Left lobe of liver (tissue), 2 donors: ENCODE measurements at regions not wholly inside any gene's neighbourhood (a gene's known extent, or its start where the extent isn't known, plus 50 kb on each side); places are given as distances from the start of the nearest gene placed in this dataset.
"Not testable (repeated sequence)": the region's sequence is repeated elsewhere in the genome, so short reads cannot be mapped to it uniquely, and the experiment has no call there.

ENCODE experiments used
- ATAC-seq: fragments of 200-7000 bp; cut with Tn5 transposase; one replicate; pipeline ENCODE4 v1.9.1; 2020; ENCODE audit warnings: mild to moderate bottlenecking, moderate library complexity
- DNase-seq: peaks from one replicate; pipeline ENCODE4 v3.0.0-alpha.2; 2020; ENCODE audit warnings: low spot score
- donor health status: DM: no; HTN: no; CAD: no; lungs with moderate emphysema.
- donor health status: DM: no; HTN: yes; CAD: no.

DNA sequence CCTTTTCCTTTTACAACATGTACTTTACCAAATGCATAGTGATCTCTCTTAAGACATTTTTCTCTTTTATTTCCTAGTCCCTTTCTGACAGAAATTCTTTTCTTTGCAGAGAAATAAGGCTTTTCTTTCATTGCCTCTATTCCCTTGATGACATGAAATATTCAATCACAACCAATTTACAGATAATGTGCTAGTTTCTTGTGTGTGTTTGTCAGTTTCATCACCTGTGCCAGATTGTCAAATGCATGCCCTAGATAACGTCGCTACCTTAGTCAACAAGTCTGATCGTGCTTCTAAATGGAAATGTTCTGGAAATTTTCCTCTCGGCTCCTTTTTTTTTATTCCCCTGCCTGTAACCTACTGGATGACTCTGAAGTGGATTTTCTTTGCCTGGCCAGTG, 478.1 kb downstream of the KLF5 start:
- DNase-seq, result no peak
- ATAC-seq, result no peak

DNA sequence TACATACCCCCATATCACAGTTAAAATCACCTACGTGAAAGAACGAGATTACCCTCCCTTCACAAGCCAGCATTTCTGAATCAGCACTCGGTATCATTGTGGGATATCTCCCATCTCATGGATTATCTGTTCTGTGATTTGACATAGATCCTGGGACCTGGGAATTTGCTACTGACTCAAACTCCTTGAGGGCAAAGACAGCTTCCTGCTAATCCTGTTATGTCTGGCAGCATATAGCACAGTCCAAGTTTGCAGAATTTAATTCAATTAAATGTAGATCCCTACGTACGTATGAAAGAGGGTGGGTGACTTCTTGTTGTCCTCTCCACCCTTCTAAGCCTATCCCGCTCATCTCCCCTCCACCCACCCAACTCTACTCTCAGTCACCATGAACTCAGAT, 476.5 kb downstream of the KLF5 start:
- DNase-seq (no peak), ATAC-seq (no peak)

- no peak for ATAC-seq
- no peak for DNase-seq
Observed at GRCh38 chr13:73532987-73533510, 474.2 kb downstream of the KLF5 start.

GRCh38 chr13:73532582-73532981, 473.8 kb downstream of the KLF5 start:
- DNase-seq (no peak), ATAC-seq (no peak)

DNA sequence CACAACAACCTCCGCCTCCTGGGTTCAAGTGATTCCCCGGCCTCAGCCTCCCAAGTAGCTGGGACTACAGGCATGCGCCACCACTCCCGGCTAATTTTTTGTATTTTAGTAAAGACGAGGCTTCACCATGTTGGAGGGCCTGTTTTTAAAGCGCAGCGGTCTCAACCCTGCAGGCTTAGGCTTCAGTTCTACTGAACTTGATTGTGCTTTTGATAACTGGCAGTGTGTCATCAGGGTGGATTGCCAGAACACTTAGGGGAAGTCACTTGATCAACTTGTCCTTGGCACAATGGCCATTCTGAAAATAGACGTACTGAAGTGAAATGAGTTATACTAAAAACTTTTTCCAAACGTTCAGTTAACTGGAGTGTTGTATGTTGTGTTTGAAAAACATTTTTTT, 472.2 kb downstream of the KLF5 start:
- ATAC-seq (no peak), DNase-seq (no peak)

DNA sequence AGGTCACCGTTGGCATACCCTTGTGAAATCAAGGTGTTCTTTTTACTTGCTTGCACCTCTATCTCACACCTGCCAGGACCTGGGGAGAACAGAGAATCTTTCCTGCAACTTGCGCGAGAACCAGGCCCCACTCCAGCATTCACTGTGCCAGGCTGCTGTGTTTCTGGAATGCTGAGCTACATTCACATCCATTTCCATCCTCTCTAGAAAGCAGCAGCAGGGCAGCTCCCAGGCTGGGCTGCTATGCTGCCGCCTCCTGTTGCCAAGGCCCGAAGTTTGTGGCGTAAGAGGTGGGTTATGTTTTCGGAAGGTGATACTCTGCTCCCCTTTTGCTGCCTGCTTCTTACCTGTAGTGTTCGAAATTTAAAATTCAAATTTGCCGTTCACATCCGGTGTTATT, 464.1 kb downstream of the KLF5 start:
- no peak for DNase-seq
- no peak for ATAC-seq

DNA sequence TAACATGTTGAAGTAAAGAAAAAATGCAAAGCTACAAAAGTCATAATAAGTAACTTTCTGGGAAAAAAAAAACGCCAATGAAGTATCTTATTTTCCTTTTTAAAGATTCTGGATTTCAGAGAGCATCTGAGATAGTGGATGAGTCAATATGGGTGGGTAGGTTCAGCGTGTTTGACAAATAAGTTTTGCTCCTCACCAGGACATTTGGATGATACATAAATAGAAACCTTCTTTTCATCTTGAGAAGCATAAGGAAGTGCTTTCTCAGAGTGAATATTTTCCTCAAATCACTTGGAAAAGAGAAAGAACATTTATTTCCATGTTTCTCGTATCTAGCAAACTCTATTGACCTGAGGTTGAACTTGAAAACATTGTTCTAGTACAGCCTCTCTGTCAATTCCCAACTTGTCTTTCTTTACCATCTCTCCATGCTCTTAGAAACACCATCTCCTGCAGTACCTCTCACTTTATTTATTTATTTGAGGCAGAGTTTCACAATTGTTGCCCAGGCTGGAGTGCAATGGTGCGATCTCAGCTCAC, 463.2 kb downstream of the KLF5 start:
- DNase-seq (no peak), ATAC-seq (no peak)

- peak; percentile 31 for ATAC-seq
- DNase-seq, result no peak
Observed at GRCh38 chr13:73521290-73521624, 462.5 kb downstream of the KLF5 start.

GRCh38 chr13:73520566-73521289, 461.9 kb downstream of the KLF5 start:
- ATAC-seq, result no peak
- no peak for DNase-seq

DNA sequence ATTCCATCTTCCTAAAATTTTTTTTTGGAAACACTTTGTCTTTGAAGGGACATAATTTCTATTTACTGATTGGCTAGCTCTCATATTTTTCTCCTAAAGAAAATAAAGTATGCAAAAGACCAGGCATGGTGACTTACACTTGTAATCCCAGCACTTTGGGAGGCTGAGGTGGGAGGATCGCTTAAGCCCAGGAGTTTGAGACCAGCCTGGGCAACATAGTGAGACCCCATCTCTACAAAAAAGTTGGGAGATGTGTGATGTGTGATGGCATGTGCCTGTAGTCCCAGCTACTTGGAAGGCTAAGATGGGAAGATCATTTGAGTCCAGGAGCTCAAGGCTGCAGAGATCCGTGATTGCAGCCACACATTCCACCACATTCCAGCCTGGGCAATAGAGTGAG, 461.3 kb downstream of the KLF5 start:
- ATAC-seq, DNase-seq: not testable (repeated sequence)

DNA sequence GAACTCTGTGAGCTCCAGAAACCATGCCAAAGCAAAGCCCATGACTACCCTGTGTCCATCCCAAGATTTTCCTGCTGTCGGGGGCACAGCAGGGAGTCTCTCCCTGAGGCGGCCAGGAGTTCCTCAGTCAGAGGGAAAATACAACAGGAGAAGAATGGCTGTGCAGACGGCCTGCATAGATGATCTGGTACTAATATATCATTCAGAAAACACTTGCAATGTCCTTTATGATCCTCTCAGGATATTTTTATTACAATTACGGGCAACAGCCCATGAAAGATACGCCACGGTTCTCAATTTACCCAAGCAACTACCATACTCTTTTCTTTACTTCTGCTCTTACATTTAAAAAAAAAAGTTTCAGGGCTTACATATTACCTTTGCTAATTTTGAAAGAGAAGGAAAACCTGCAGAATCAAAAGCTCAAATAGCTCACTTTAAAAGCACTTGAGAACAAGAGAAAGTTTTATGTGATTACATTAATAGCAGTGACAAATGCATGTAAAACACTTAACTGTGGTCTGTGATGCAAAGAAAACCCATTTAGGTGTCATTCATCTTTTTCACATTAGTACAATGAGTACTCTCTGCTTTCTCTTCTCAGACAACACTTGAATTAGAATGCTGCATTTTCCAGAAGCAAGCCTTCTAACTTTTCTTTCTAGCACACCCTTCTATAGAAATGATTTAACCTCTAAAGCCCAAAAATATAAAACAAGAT, 460.8 kb downstream of the KLF5 start:
- ATAC-seq (no peak), DNase-seq (no peak)

GRCh38 chr13:73517766-73518165, 459.0 kb downstream of the KLF5 start:
- DNase-seq (no peak), ATAC-seq (no peak)

GRCh38 chr13:73516731-73517130, 457.9 kb downstream of the KLF5 start:
- DNase-seq (no peak), ATAC-seq (no peak)

GRCh38 chr13:73514208-73514607, 455.4 kb downstream of the KLF5 start:
- no peak for DNase-seq
- ATAC-seq, result no peak

- ATAC-seq, result no peak
- DNase-seq, result no peak
Observed at GRCh38 chr13:73513751-73514150, 454.9 kb downstream of the KLF5 start.

DNA sequence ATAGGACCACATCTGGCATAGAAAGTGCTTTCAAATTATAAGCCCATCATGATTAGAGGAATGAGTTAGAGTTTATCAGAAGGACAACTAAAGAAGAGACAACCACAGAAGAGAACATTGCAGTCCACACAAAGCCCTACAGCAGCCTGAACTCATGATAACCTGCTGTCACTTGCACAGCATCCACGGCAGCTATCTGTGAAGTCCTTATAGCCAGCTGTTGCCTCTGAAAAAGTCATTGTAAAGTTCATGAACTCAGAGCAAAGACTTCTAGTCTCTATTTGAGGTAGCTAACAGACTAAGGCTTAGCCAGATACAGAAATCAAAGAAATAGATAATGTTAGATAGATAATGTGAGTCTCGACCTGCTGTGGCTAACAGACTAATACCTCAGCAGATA, 450.0 kb downstream of the KLF5 start:
- no peak for DNase-seq
- ATAC-seq, result no peak

- ATAC-seq (no peak), DNase-seq (no peak)
Observed at GRCh38 chr13:73505376-73505890, 446.6 kb downstream of the KLF5 start.

- no peak for DNase-seq
- ATAC-seq, result peak; percentile 34
Observed at GRCh38 chr13:73499695-73500094, 440.9 kb downstream of the KLF5 start.

DNA sequence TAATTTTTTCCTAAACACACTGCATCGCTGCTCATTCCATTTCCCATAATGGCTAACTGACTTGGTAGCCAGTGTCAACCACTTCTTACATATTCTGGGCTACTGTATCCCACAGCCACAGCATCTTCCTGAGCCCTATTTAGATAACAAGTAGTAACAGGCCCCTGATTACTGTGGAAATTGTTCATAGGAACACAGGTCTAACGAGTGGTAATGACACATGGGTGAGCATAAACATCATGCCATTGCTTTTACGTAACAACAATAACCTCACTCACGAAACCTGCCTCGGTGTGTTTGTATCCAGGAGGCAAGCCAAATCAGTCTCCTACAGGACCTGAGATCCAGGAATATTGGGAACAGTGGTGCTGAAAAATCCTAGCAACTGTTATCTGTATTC, 438.6 kb downstream of the KLF5 start:
- ATAC-seq (no peak), DNase-seq (no peak)

DNA sequence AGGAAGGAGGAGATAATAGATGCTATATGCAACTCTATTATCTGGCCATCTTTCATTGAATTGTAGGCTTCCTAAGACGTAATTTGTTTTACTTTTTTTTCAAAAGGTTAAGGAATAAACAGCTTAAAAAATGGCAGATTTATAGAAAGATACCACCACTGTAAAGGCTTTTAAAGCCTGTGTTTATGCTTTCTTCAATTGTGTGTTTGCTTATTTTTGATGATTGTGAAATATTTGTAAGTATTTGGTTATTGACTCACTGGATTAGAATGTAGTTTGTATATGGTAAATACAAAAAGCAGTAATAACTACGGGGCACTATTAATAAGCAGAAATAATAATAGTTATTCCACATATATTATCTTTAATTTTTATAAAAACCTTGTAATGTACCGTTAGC, 437.9 kb downstream of the KLF5 start:
- ATAC-seq (no peak), DNase-seq (no peak)

DNA sequence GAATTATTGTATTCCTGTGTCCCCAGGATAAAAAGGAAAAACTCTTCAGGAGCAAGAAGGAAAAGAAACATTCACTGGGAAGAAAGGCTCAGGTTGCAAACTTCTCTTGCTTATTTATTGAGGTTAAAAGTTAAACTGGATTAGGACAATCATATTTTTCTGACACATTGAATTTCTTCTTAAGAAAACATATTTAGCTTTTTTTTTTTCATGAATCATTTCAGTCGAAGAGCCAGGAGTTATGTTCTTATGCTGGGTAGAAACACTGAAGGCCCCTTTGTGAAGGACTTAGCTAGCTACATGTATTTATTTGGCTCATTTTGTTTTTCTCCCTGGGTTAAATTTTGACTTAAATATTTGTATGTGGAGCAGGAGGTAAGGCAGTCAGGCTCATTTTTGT, 434.0 kb downstream of the KLF5 start:
- no peak for DNase-seq
- no peak for ATAC-seq

GRCh38 chr13:73482556-73482955, 423.8 kb downstream of the KLF5 start:
- ATAC-seq (no peak), DNase-seq (no peak)
